Hindlimb muscle (tissue), 1 donor: ENCODE measurements at regions not wholly inside any gene's neighbourhood (a gene's known extent, or its start where the extent isn't known, plus 50 kb on each side); places are given as distances from the start of the nearest gene placed in this dataset.
"Not testable (repeated sequence)": the region's sequence is repeated elsewhere in the genome, so short reads cannot be mapped to it uniquely, and the experiment has no call there.

Experiments
- DNase-seq: peaks from one replicate; pipeline ENCODE4 v3.0.0-alpha.2; 2013

- no peak for DNase-seq
These were observed 318.5 kb downstream of the JRKL start for GRCh38 chr11:96708219-96708878.

GRCh38 chr11:96713301-96713700, 323.5 kb downstream of the JRKL start:
- DNase-seq, result no peak

- no peak for DNase-seq
These were observed 324.9 kb downstream of the JRKL start for GRCh38 chr11:96714689-96715088.

GRCh38 chr11:96715208-96715607, 325.4 kb downstream of the JRKL start:
- DNase-seq, result no peak

GRCh38 chr11:96736601-96737000, 346.8 kb downstream of the JRKL start:
- DNase-seq, result no peak

- no peak for DNase-seq
These were observed 348.5 kb downstream of the JRKL start for GRCh38 chr11:96738311-96738710.

GRCh38 chr11:96741068-96741467, 351.3 kb downstream of the JRKL start:
- DNase-seq, result no peak

GRCh38 chr11:96744697-96745096, 354.9 kb downstream of the JRKL start:
- no peak for DNase-seq

GRCh38 chr11:96748639-96749370, 359.0 kb downstream of the JRKL start:
- DNase-seq, result no peak

GRCh38 chr11:96751807-96752206, 362.0 kb downstream of the JRKL start:
- DNase-seq, result not testable (repeated sequence)

GRCh38 chr11:96752221-96752620, 362.4 kb downstream of the JRKL start:
- DNase-seq, result no peak

- DNase-seq, result no peak
These were observed 364.2 kb downstream of the JRKL start for GRCh38 chr11:96753997-96754396.

- no peak for DNase-seq
These were observed 365.4 kb downstream of the JRKL start for GRCh38 chr11:96755209-96755608.

- no peak for DNase-seq
These were observed 365.9 kb downstream of the JRKL start for GRCh38 chr11:96755752-96756151.

- no peak for DNase-seq
These were observed 369.1 kb downstream of the JRKL start for GRCh38 chr11:96758957-96759356.

GRCh38 chr11:96760306-96760705, 370.5 kb downstream of the JRKL start:
- DNase-seq, result no peak

- DNase-seq, result no peak
These were observed 371.0 kb downstream of the JRKL start for GRCh38 chr11:96760815-96761214.

- no peak for DNase-seq
These were observed 371.6 kb downstream of the JRKL start for GRCh38 chr11:96761451-96761850.

- DNase-seq, result no peak
These were observed 373.4 kb downstream of the JRKL start for GRCh38 chr11:96763244-96763643.

GRCh38 chr11:96778272-96778671, 388.5 kb downstream of the JRKL start:
- DNase-seq, result no peak

GRCh38 chr11:96779030-96779429, 389.2 kb downstream of the JRKL start:
- DNase-seq, result no peak

- DNase-seq, result no peak
These were observed 391.3 kb downstream of the JRKL start for GRCh38 chr11:96781082-96781481.

GRCh38 chr11:96782632-96783031, 392.8 kb downstream of the JRKL start:
- no peak for DNase-seq

- DNase-seq, result no peak
These were observed 393.5 kb downstream of the JRKL start for GRCh38 chr11:96783311-96783710.
